Ovary (tissue), 7 donors: ENCODE measurements at regions not wholly inside any gene's neighbourhood (a gene's known extent, or its start where the extent isn't known, plus 50 kb on each side); places are given as distances from the start of the nearest gene placed in this dataset.

ENCODE experiments used
- DNase-seq, 5 donors: peaks; one replicate each; pipeline ENCODE4 v3.0.0-alpha.2; 2019 to 2020
- H3K27ac ChIP-seq, 2 donors: fragments of 200-600 bp; one replicate each; pipeline versions ENCODE4 v1.5.1 to v1.8.0; 2019 to 2022
- H3K27me3 ChIP-seq: fragments of 200-600 bp; one replicate; pipeline ENCODE4 v1.8.0; 2022
- H3K36me3 ChIP-seq: fragments of 200-600 bp; sonication (generic); one replicate; pipeline ENCODE4 v1.5.1; 2019
- H3K4me1 ChIP-seq: one replicate; pipeline ENCODE4 v1.8.1; 2013; ENCODE audit warnings: mild to moderate bottlenecking, moderate library complexity; ENCODE audit not compliant: insufficient read depth
- H3K4me3 ChIP-seq: fragments of 200-600 bp; sonication (generic); one replicate; pipeline ENCODE4 v1.5.1; 2017
- H3K9me3 ChIP-seq, 2 donors: fragments of 200-600 bp in 1 of 2; sonication (generic) in 1 of 2; one replicate each; pipeline versions ENCODE4 v1.5.1 to v1.8.1; 2013 to 2019; ENCODE audit warnings: mild to moderate bottlenecking in 1 of 2, moderate library complexity in 1 of 2
- CTCF ChIP-seq, 3 donors: fragments of 450-650 bp in 2 of 3; fragments of 200-600 bp in 1 of 3; IDR thresholded peaks; one replicate each; pipeline versions ENCODE4 v1.5.1 to v1.8.0; 2016 to 2022; ENCODE audit warnings: antibody characterized with exemption in 3 of 3, mild to moderate bottlenecking in 1 of 3
- EP300 ChIP-seq: sonication (generic); formaldehyde crosslinking; IDR thresholded peaks from one replicate; pipeline ENCODE4 v1.6.1; 2017; ENCODE audit warnings: antibody characterized with exemption
- POLR2A ChIP-seq: fragments of 450-650 bp; IDR thresholded peaks from one replicate; pipeline ENCODE4 v1.6.1; 2017; ENCODE audit warnings: antibody characterized with exemption, mild to moderate bottlenecking, moderate library complexity
- WGBS, 3 donors: extraction: QIAGEN DNeasy Blood & Tissue Kit in 1 of 3; methylation state at CpG; one replicate each; pipeline versions ENCODE4 v1.1.5 to v1.1.7; 2013 to 2017; 5-methylcytosine and 5-hydroxymethylcytosine counted together
- intact Hi-C, 4 donors: fragments of 100-400 bp; cut with DNase I; formaldehyde crosslinking; loops; one replicate each; pipeline versions ENCODE4 v1.11.0 to v1.15.1; 2022 to 2023
- donor health status: DM: no; HTN: no; CAD: no; lungs with moderate emphysema.
- donor health status: DM: no; HTN: no; CAD: no.
- donor health status: Bipolar disorder and iron deficiency.
- donor health status: DM: no; HTN: no; CAD: no.
- donor health status: DM: yes; HTN: yes; CAD: no.

- TF ChIP-seq CTCF (IDR thresholded peaks at IDR 0.05) (no peak), POLR2A (no peak), EP300 (no peak)
- Histone ChIP-seq H3K36me3 (no peaks in the 10 kb centered on the region), H3K4me1 (no peaks in the 10 kb centered on the region), H3K9me3 (no peaks in the 10 kb centered on the region), H3K4me3 (no peak overlapping the region), H3K27me3 (no peaks in the 10 kb centered on the region), H3K27ac (no peak overlapping the region)
- intact Hi-C loops = no loop called here
- WGBS, 3 donors = 62 to 64% (median 63%) methylated on average over 2 of the region's 2 CpGs
- DNase-seq = no peak
Measured at GRCh38 chr5:155735388-155735787, 591.6 kb upstream of the SGCD start.

DNA sequence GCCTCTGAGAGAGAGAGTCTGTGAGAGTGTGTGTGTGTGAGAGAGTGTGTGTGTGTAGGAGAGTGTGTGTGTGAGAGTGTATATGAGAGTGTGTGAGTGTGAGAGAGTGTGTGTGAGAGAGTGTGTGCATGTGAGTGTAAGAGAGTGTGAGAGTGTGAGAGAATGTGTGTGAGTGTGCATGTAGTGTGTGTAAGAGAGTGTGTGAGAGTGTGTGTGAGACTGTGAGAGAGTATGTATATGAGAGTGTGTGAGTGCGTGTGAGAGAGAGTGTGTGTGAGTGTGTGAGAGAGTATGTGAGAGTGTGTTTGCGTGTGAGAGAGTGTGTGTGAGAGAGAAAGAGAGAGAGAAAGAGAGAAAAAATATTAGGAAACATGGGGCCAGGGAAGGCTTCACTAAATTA, 588.3 kb upstream of the SGCD start:
- no peak overlapping the region for H3K27ac ChIP-seq
- DNase-seq = no peak
- no peak for TF ChIP-seq POLR2A
- TF ChIP-seq EP300 = no peak
- TF ChIP-seq CTCF (IDR thresholded peaks at IDR 0.05) = no peak
- H3K9me3 ChIP-seq = no peaks in the 10 kb centered on the region
- H3K4me1 ChIP-seq = no peaks in the 10 kb centered on the region
- no peak overlapping the region for H3K4me3 ChIP-seq
- H3K36me3 ChIP-seq = no peaks in the 10 kb centered on the region
- H3K27me3 ChIP-seq = no peaks in the 10 kb centered on the region
- 85 to 92% (median 91%) methylated on average over 2 of the region's 2 CpGs for WGBS, 3 donors
- intact Hi-C loops = no loop called here

GRCh38 chr5:155746367-155747038, 580.5 kb upstream of the SGCD start:
- Histone ChIP-seq H3K27me3 (no peaks in the 10 kb centered on the region), H3K4me3 (no peak overlapping the region), H3K27ac (no peak overlapping the region), H3K4me1 (no peaks in the 10 kb centered on the region), H3K9me3 (no peaks in the 10 kb centered on the region), H3K36me3 (no peaks in the 10 kb centered on the region)
- no peak for TF ChIP-seq EP300
- no peak for TF ChIP-seq CTCF (IDR thresholded peaks at IDR 0.05)
- no peak for TF ChIP-seq POLR2A
- intact Hi-C loops = no loop called here
- DNase-seq = no peak
- 10 to 30% (median 19%) methylated on average over 1 of the region's 1 CpG for whole genome bisulfite sequencing, 3 donors

- Histone ChIP-seq H3K4me1 (no peaks in the 10 kb centered on the region), H3K9me3 (no peaks in the 10 kb centered on the region), H3K4me3 (no peak overlapping the region), H3K27ac (no peak overlapping the region), H3K27me3 (no peaks in the 10 kb centered on the region), H3K36me3 (no peaks in the 10 kb centered on the region)
- 51 to 65% (median 62%) methylated on average over 2 of the region's 2 CpGs for WGBS, 3 donors
- intact Hi-C loops = no loop called here
- TF ChIP-seq POLR2A = no peak
- no peak for TF ChIP-seq EP300
- no peak for TF ChIP-seq CTCF (IDR thresholded peaks at IDR 0.05)
- no peak for DNase-seq
Measured at GRCh38 chr5:155750101-155750500, 576.9 kb upstream of the SGCD start.
